ENCODE measurements at regions not wholly inside any gene's neighbourhood (a gene's known extent, or its start where the extent isn't known, plus 50 kb on each side); places are given as distances from the start of the nearest gene placed in this dataset.

- H3K4me2 ChIP-seq (ENCODE audit: insufficient read depth, low read length, poor library complexity, severe bottlenecking), result no peak overlapping the region
- H3K4me3 ChIP-seq (ENCODE audit: low read length in 2 of 2), result no peak overlapping the region
- no peaks in the 10 kb centered on the region for H3K36me3 ChIP-seq (replicated peaks in 1 of 2; ENCODE audit: control insufficient read depth in 2 of 2, insufficient read depth in 2 of 2, low read length in 2 of 2)
- H3K9me3 ChIP-seq (replicated peaks in 1 of 2; ENCODE audit: control insufficient read depth in 2 of 2, insufficient read depth in 1 of 2, low read depth in 1 of 2, low read length in 2 of 2), result no peaks in the 10 kb centered on the region
- no peak overlapping the region for H2AK5ac ChIP-seq (ENCODE audit: low read depth, low read length)
- no peak overlapping the region for H3K27ac ChIP-seq (replicated peaks; ENCODE audit: low read length)
- H3K14ac ChIP-seq (ENCODE audit: low read length), result no peak overlapping the region
- no peak overlapping the region for H2AFZ ChIP-seq (ENCODE audit: low read length)
- H3K18ac ChIP-seq (ENCODE audit: low read length), result no peak overlapping the region
- no peak overlapping the region for H3K23ac ChIP-seq (ENCODE audit: low read depth, low read length, poor library complexity)
- H2BK120ac ChIP-seq (ENCODE audit: low read depth, low read length), result no peak overlapping the region
- no peak overlapping the region for H2BK5ac ChIP-seq (ENCODE audit: low read length)
- no CpG with 5 or more reads among the region's 5 CpGs for whole genome bisulfite sequencing, 2 donors (ENCODE audit: extremely low coverage in 2 of 2, insufficient read length in 2 of 2, insufficient replicate concordance in 1 of 2)
- H3K27me3 ChIP-seq (ENCODE audit: control insufficient read depth in 3 of 3, insufficient read depth in 3 of 3, low read depth in 1 of 3, low read length in 3 of 3), result no peaks in the 10 kb centered on the region
- H3K79me1 ChIP-seq (ENCODE audit: low read depth, low read length), result no peaks in the 10 kb centered on the region
- H4K8ac ChIP-seq (ENCODE audit: low read depth, low read length), result no peak overlapping the region
- H3K9ac ChIP-seq (ENCODE audit: low read depth, low read length, poor library complexity), result no peak overlapping the region
- H2BK12ac ChIP-seq (ENCODE audit: low read length), result no peak overlapping the region
- H4K91ac ChIP-seq (ENCODE audit: low read depth, low read length, poor library complexity), result no peak overlapping the region
- H2BK15ac ChIP-seq (ENCODE audit: low read length), result no peak overlapping the region
- no peaks in the 10 kb centered on the region for H3K4me1 ChIP-seq (ENCODE audit: control insufficient read depth in 2 of 2, insufficient read depth in 1 of 2, low read depth in 1 of 2, low read length in 2 of 2)
- no peak overlapping the region for H3K4ac ChIP-seq (ENCODE audit: low read length)
- DNase-seq (ENCODE audit: low spot score), result no peak
These were observed 229.1 kb upstream of the ARHGEF26 start for GRCh38 chr3:153892126-153892525.

GRCh38 chr3:153894857-153895256, 226.3 kb upstream of the ARHGEF26 start:
- Histone ChIP-seq H4K91ac (ENCODE audit: low read depth, low read length, poor library complexity) (no peak overlapping the region), H3K4me3 (ENCODE audit: low read length in 2 of 2) (no peak overlapping the region), H3K79me1 (ENCODE audit: low read depth, low read length) (no peaks in the 10 kb centered on the region), H3K14ac (ENCODE audit: low read length) (no peak overlapping the region), H3K4me2 (ENCODE audit: insufficient read depth, low read length, poor library complexity, severe bottlenecking) (no peak overlapping the region), H3K27ac (replicated peaks; ENCODE audit: low read length) (no peak overlapping the region), H3K36me3 (replicated peaks in 1 of 2; ENCODE audit: control insufficient read depth in 2 of 2, insufficient read depth in 2 of 2, low read length in 2 of 2) (no peaks in the 10 kb centered on the region), H2BK12ac (ENCODE audit: low read length) (no peak overlapping the region), H2BK15ac (ENCODE audit: low read length) (no peak overlapping the region), H2AFZ (ENCODE audit: low read length) (no peak overlapping the region), H2AK5ac (ENCODE audit: low read depth, low read length) (no peak overlapping the region), H3K18ac (ENCODE audit: low read length) (no peak overlapping the region), H2BK5ac (ENCODE audit: low read length) (no peak overlapping the region), H3K4ac (ENCODE audit: low read length) (no peak overlapping the region), H3K9me3 (replicated peaks in 1 of 2; ENCODE audit: control insufficient read depth in 2 of 2, insufficient read depth in 1 of 2, low read depth in 1 of 2, low read length in 2 of 2) (no peaks in the 10 kb centered on the region), H3K23ac (ENCODE audit: low read depth, low read length, poor library complexity) (no peak overlapping the region), H4K8ac (ENCODE audit: low read depth, low read length) (no peak overlapping the region), H3K27me3 (ENCODE audit: control insufficient read depth in 3 of 3, insufficient read depth in 3 of 3, low read depth in 1 of 3, low read length in 3 of 3) (no peaks in the 10 kb centered on the region), H2BK120ac (ENCODE audit: low read depth, low read length) (no peak overlapping the region), H3K4me1 (ENCODE audit: control insufficient read depth in 2 of 2, insufficient read depth in 1 of 2, low read depth in 1 of 2, low read length in 2 of 2) (no peaks in the 10 kb centered on the region), H3K9ac (ENCODE audit: low read depth, low read length, poor library complexity) (no peak overlapping the region)
- no peak for DNase-seq (ENCODE audit: low spot score)
- no CpG with 5 or more reads among the region's 1 CpG for WGBS, 2 donors (ENCODE audit: extremely low coverage in 2 of 2, insufficient read length in 2 of 2, insufficient replicate concordance in 1 of 2)

GRCh38 chr3:153896197-153896596, 225.0 kb upstream of the ARHGEF26 start:
- Histone ChIP-seq H3K9ac (ENCODE audit: low read depth, low read length, poor library complexity) (no peak overlapping the region), H3K9me3 (replicated peaks in 1 of 2; ENCODE audit: control insufficient read depth in 2 of 2, insufficient read depth in 1 of 2, low read depth in 1 of 2, low read length in 2 of 2) (no peaks in the 10 kb centered on the region), H3K4me2 (ENCODE audit: insufficient read depth, low read length, poor library complexity, severe bottlenecking) (no peak overlapping the region), H4K91ac (ENCODE audit: low read depth, low read length, poor library complexity) (no peak overlapping the region), H4K8ac (ENCODE audit: low read depth, low read length) (no peak overlapping the region), H2BK5ac (ENCODE audit: low read length) (no peak overlapping the region), H3K4me3 (ENCODE audit: low read length in 2 of 2) (no peak overlapping the region), H3K79me1 (ENCODE audit: low read depth, low read length) (no peaks in the 10 kb centered on the region), H2BK12ac (ENCODE audit: low read length) (no peak overlapping the region), H3K4ac (ENCODE audit: low read length) (no peak overlapping the region), H3K27ac (replicated peaks; ENCODE audit: low read length) (no peak overlapping the region), H3K4me1 (ENCODE audit: control insufficient read depth in 2 of 2, insufficient read depth in 1 of 2, low read depth in 1 of 2, low read length in 2 of 2) (no peaks in the 10 kb centered on the region), H2AFZ (ENCODE audit: low read length) (no peak overlapping the region), H2BK15ac (ENCODE audit: low read length) (no peak overlapping the region), H3K18ac (ENCODE audit: low read length) (no peak overlapping the region), H3K27me3 (ENCODE audit: control insufficient read depth in 3 of 3, insufficient read depth in 3 of 3, low read depth in 1 of 3, low read length in 3 of 3) (no peaks in the 10 kb centered on the region), H3K14ac (ENCODE audit: low read length) (no peak overlapping the region), H2AK5ac (ENCODE audit: low read depth, low read length) (no peak overlapping the region), H3K23ac (ENCODE audit: low read depth, low read length, poor library complexity) (no peak overlapping the region), H3K36me3 (replicated peaks in 1 of 2; ENCODE audit: control insufficient read depth in 2 of 2, insufficient read depth in 2 of 2, low read length in 2 of 2) (no peaks in the 10 kb centered on the region), H2BK120ac (ENCODE audit: low read depth, low read length) (no peak overlapping the region)
- WGBS, 2 donors (ENCODE audit: extremely low coverage in 2 of 2, insufficient read length in 2 of 2, insufficient replicate concordance in 1 of 2), result no CpG with 5 or more reads among the region's 2 CpGs
- DNase-seq (ENCODE audit: low spot score), result no peak

GRCh38 chr3:153897025-153897723, 224.0 kb upstream of the ARHGEF26 start:
- DNase-seq (ENCODE audit: low spot score), result no peak
- no peak overlapping the region for H4K8ac ChIP-seq (ENCODE audit: low read depth, low read length)
- no peak overlapping the region for H2AK5ac ChIP-seq (ENCODE audit: low read depth, low read length)
- H3K14ac ChIP-seq (ENCODE audit: low read length), result no peak overlapping the region
- no peak overlapping the region for H3K4ac ChIP-seq (ENCODE audit: low read length)
- H2BK120ac ChIP-seq (ENCODE audit: low read depth, low read length), result no peak overlapping the region
- H3K23ac ChIP-seq (ENCODE audit: low read depth, low read length, poor library complexity), result no peak overlapping the region
- H3K27ac ChIP-seq (replicated peaks; ENCODE audit: low read length), result no peak overlapping the region
- H2AFZ ChIP-seq (ENCODE audit: low read length), result no peak overlapping the region
- H3K9me3 ChIP-seq (replicated peaks in 1 of 2; ENCODE audit: control insufficient read depth in 2 of 2, insufficient read depth in 1 of 2, low read depth in 1 of 2, low read length in 2 of 2), result no peaks in the 10 kb centered on the region
- H3K79me1 ChIP-seq (ENCODE audit: low read depth, low read length), result no peaks in the 10 kb centered on the region
- no peaks in the 10 kb centered on the region for H3K4me1 ChIP-seq (ENCODE audit: control insufficient read depth in 2 of 2, insufficient read depth in 1 of 2, low read depth in 1 of 2, low read length in 2 of 2)
- H2BK5ac ChIP-seq (ENCODE audit: low read length), result no peak overlapping the region
- H4K91ac ChIP-seq (ENCODE audit: low read depth, low read length, poor library complexity), result no peak overlapping the region
- no peak overlapping the region for H3K18ac ChIP-seq (ENCODE audit: low read length)
- no peak overlapping the region for H3K4me2 ChIP-seq (ENCODE audit: insufficient read depth, low read length, poor library complexity, severe bottlenecking)
- no peaks in the 10 kb centered on the region for H3K36me3 ChIP-seq (replicated peaks in 1 of 2; ENCODE audit: control insufficient read depth in 2 of 2, insufficient read depth in 2 of 2, low read length in 2 of 2)
- H3K4me3 ChIP-seq (ENCODE audit: low read length in 2 of 2), result no peak overlapping the region
- no peak overlapping the region for H2BK12ac ChIP-seq (ENCODE audit: low read length)
- no peaks in the 10 kb centered on the region for H3K27me3 ChIP-seq (ENCODE audit: control insufficient read depth in 3 of 3, insufficient read depth in 3 of 3, low read depth in 1 of 3, low read length in 3 of 3)
- no CpG with 5 or more reads among the region's 3 CpGs for WGBS, 2 donors (ENCODE audit: extremely low coverage in 2 of 2, insufficient read length in 2 of 2, insufficient replicate concordance in 1 of 2)
- no peak overlapping the region for H2BK15ac ChIP-seq (ENCODE audit: low read length)
- H3K9ac ChIP-seq (ENCODE audit: low read depth, low read length, poor library complexity), result no peak overlapping the region
